Mesenchymal stem cell (in vitro differentiated cells and primary cell): ENCODE measurements at regions not wholly inside any gene's neighbourhood (a gene's known extent, or its start where the extent isn't known, plus 50 kb on each side); places are given as distances from the start of the nearest gene placed in this dataset.

Source experiments
- DNase-seq: peaks from one replicate; pipeline ENCODE4 v3.0.0-alpha.2; 2013
- H2AFZ ChIP-seq: one replicate; pipeline ENCODE4 v1.6.1; 2013; ENCODE audit warnings: low read depth, mild to moderate bottlenecking, control low read depth, inconsistent platforms, low read length, moderate library complexity
- H2AK5ac ChIP-seq: 2 replicates; pipeline ENCODE4 v1.6.1; 2013; ENCODE audit warnings: low read length, moderate library complexity, mild to moderate bottlenecking, inconsistent platforms; ENCODE audit not compliant: severe bottlenecking
- H2BK120ac ChIP-seq: one replicate; pipeline ENCODE4 v1.6.1; 2013; ENCODE audit warnings: low read depth, mild to moderate bottlenecking, inconsistent platforms, low read length, moderate library complexity
- H2BK12ac ChIP-seq, 2 experiments: one replicate each; pipeline ENCODE4 v1.6.1; 2013; ENCODE audit warnings: inconsistent platforms in 2 of 2, low read length in 2 of 2, mild to moderate bottlenecking in 2 of 2, moderate library complexity in 2 of 2, control low read depth in 1 of 2
- H2BK15ac ChIP-seq: one replicate; pipeline ENCODE4 v1.6.1; 2013; ENCODE audit warnings: mild to moderate bottlenecking, low read depth, inconsistent platforms; ENCODE audit not compliant: poor library complexity, severe bottlenecking
- H2BK5ac ChIP-seq: 2 replicates; pipeline ENCODE4 v1.6.1; 2013; ENCODE audit warnings: low read depth, mild to moderate bottlenecking, low read length, control low read depth, inconsistent platforms; ENCODE audit not compliant: poor library complexity, severe bottlenecking
- H3K14ac ChIP-seq, 2 experiments: one replicate each; pipeline ENCODE4 v1.6.1; 2013; ENCODE audit warnings: inconsistent platforms in 2 of 2, low read length in 2 of 2, control low read depth in 1 of 2, mild to moderate bottlenecking in 1 of 2, moderate library complexity in 1 of 2
- H3K18ac ChIP-seq, 2 experiments: one replicate each; pipeline ENCODE4 v1.6.1; 2013; ENCODE audit warnings: inconsistent platforms in 2 of 2, low read length in 2 of 2, control low read depth in 1 of 2, low read depth in 1 of 2, mild to moderate bottlenecking in 1 of 2
- H3K23ac ChIP-seq, 2 experiments: one replicate each; pipeline ENCODE4 v1.6.1; 2013; ENCODE audit warnings: inconsistent platforms in 2 of 2, low read length in 2 of 2, mild to moderate bottlenecking in 2 of 2, moderate library complexity in 2 of 2, control low read depth in 1 of 2
- H3K27ac ChIP-seq: 2 replicates; pipeline ENCODE4 v1.5.1; 2013; ENCODE audit warnings: mild to moderate bottlenecking, moderate library complexity, low read length, control low read depth, inconsistent platforms; ENCODE audit not compliant: poor library complexity, severe bottlenecking
- H3K27me3 ChIP-seq, 2 experiments: 2 replicates each; pipeline versions ENCODE4 v1.6.1 to v1.7.0; 2013; ENCODE audit warnings: low read length in 2 of 2, mild to moderate bottlenecking in 2 of 2, moderate library complexity in 2 of 2, control low read depth in 1 of 2, inconsistent platforms in 1 of 2; ENCODE audit not compliant: control insufficient read depth in 1 of 2, insufficient read depth in 1 of 2
- H3K36me3 ChIP-seq, 2 experiments: 2 replicates each; pipeline versions ENCODE4 v1.6.1 to v1.7.0; 2013; ENCODE audit warnings: low read length in 2 of 2, control low read depth in 1 of 2, inconsistent platforms in 1 of 2, low read depth in 1 of 2, mild to moderate bottlenecking in 1 of 2; ENCODE audit not compliant: insufficient read depth in 2 of 2, control insufficient read depth in 1 of 2
- H3K4ac ChIP-seq, 2 experiments: one replicate each; pipeline ENCODE4 v1.6.1; 2013; ENCODE audit warnings: inconsistent platforms in 2 of 2, low read length in 2 of 2, mild to moderate bottlenecking in 2 of 2, moderate library complexity in 2 of 2, control low read depth in 1 of 2, low read depth in 1 of 2
- H3K4me1 ChIP-seq: 2 replicates; pipeline ENCODE4 v1.6.1; 2013; ENCODE audit warnings: low read depth, low read length, control low read depth; ENCODE audit not compliant: control insufficient read depth, insufficient read depth
- H3K4me2 ChIP-seq: 2 replicates; pipeline ENCODE4 v1.6.1; 2013; ENCODE audit warnings: low read length, mild to moderate bottlenecking, inconsistent platforms; ENCODE audit not compliant: poor library complexity, severe bottlenecking
- H3K4me3 ChIP-seq, 2 experiments: 2 replicates each; pipeline versions ENCODE4 v1.5.1 to v1.7.0; 2013; ENCODE audit warnings: low read length in 2 of 2, mild to moderate bottlenecking in 2 of 2, control low read depth in 1 of 2, low read depth in 1 of 2; ENCODE audit not compliant: insufficient read depth in 1 of 2
- H3K79me1 ChIP-seq: replicated peaks from 2 replicates; pipeline ENCODE4 v1.6.1; 2013; ENCODE audit warnings: mild to moderate bottlenecking, control low read depth, low read length, inconsistent platforms; ENCODE audit not compliant: poor library complexity, severe bottlenecking
- H3K9ac ChIP-seq: 2 replicates; pipeline ENCODE4 v1.7.0; 2013; ENCODE audit warnings: mild to moderate bottlenecking, low read length, moderate library complexity
- H3K9me3 ChIP-seq: 2 replicates; pipeline ENCODE4 v1.7.0; 2013; ENCODE audit warnings: mild to moderate bottlenecking, low read length; ENCODE audit not compliant: control insufficient read depth
- H4K8ac ChIP-seq: one replicate; pipeline ENCODE4 v1.6.1; 2013; ENCODE audit warnings: inconsistent platforms, mild to moderate bottlenecking, low read length, moderate library complexity
- H4K91ac ChIP-seq: one replicate; pipeline ENCODE4 v1.6.1; 2013; ENCODE audit warnings: mild to moderate bottlenecking, low read length, inconsistent platforms
- WGBS: methylation state at CpG from one replicate; pipeline ENCODE4 v1.1.7; 2013; ENCODE audit warnings: mixed read lengths; 5-methylcytosine and 5-hydroxymethylcytosine counted together

GRCh38 chr4:79016878-79017277 is 77.6 kb upstream of the PAQR3 start:
- Histone ChIP-seq H2AFZ (no peak overlapping the region), H3K79me1 (no peaks in the 10 kb centered on the region), H4K8ac (no peak overlapping the region), H3K4ac (no peak overlapping the region), H3K4me3 (no peak overlapping the region), H3K36me3 (no peaks in the 10 kb centered on the region), H3K9ac (no peak overlapping the region), H2BK5ac (no peak overlapping the region), H3K9me3 (no peaks in the 10 kb centered on the region), H2AK5ac (no peak overlapping the region), H3K23ac (no peak overlapping the region), H3K27me3 (no peaks in the 10 kb centered on the region), H2BK120ac (no peak overlapping the region), H3K18ac (no peak overlapping the region), H3K27ac (no peak overlapping the region), H2BK15ac (no peak overlapping the region), H3K14ac (no peak overlapping the region), H4K91ac (no peak overlapping the region), H3K4me1 (no peaks in the 10 kb centered on the region), H3K4me2 (no peak overlapping the region), H2BK12ac (no peak overlapping the region)
- 86% methylated on average over 3 of the region's 3 CpGs for WGBS
- no peak for DNase-seq

GRCh38 chr4:79015411-79015810 is 76.2 kb upstream of the PAQR3 start:
- Histone ChIP-seq H3K79me1 (no peaks in the 10 kb centered on the region), H2AFZ (no peak overlapping the region), H4K91ac (no peak overlapping the region), H2BK15ac (no peak overlapping the region), H3K18ac (no peak overlapping the region), H3K9me3 (no peaks in the 10 kb centered on the region), H3K9ac (no peak overlapping the region), H3K27ac (no peak overlapping the region), H3K14ac (no peak overlapping the region), H3K27me3 (no peaks in the 10 kb centered on the region), H3K23ac (no peak overlapping the region), H2AK5ac (no peak overlapping the region), H2BK120ac (no peak overlapping the region), H4K8ac (no peak overlapping the region), H2BK5ac (no peak overlapping the region), H3K4me3 (no peak overlapping the region), H3K4ac (no peak overlapping the region), H3K4me2 (no peak overlapping the region), H2BK12ac (no peak overlapping the region), H3K36me3 (no peaks in the 10 kb centered on the region), H3K4me1 (no peaks in the 10 kb centered on the region)
- 87% methylated on average over 2 of the region's 2 CpGs for WGBS
- DNase-seq, result no peak

- no peaks in the 10 kb centered on the region for H3K79me1 ChIP-seq
- no peak overlapping the region for H4K8ac ChIP-seq
- no peak overlapping the region for H2AFZ ChIP-seq
- H3K27me3 ChIP-seq, result no peaks in the 10 kb centered on the region
- WGBS, result 88% methylated on average over 2 of the region's 3 CpGs
- H3K4me2 ChIP-seq, result no peak overlapping the region
- H2AK5ac ChIP-seq, result no peak overlapping the region
- DNase-seq, result no peak
- H3K36me3 ChIP-seq, result no peaks in the 10 kb centered on the region
- H3K23ac ChIP-seq, result no peak overlapping the region
- no peak overlapping the region for H3K4ac ChIP-seq
- H2BK5ac ChIP-seq, result no peak overlapping the region
- no peak overlapping the region for H3K18ac ChIP-seq
- H2BK15ac ChIP-seq, result no peak overlapping the region
- no peak overlapping the region for H3K4me3 ChIP-seq
- no peak overlapping the region for H4K91ac ChIP-seq
- H2BK120ac ChIP-seq, result no peak overlapping the region
- H3K14ac ChIP-seq, result no peak overlapping the region
- no peaks in the 10 kb centered on the region for H3K9me3 ChIP-seq
- H3K9ac ChIP-seq, result no peak overlapping the region
- H2BK12ac ChIP-seq, result no peak overlapping the region
- no peak overlapping the region for H3K27ac ChIP-seq
- no peaks in the 10 kb centered on the region for H3K4me1 ChIP-seq
These were observed 75.0 kb upstream of the PAQR3 start for GRCh38 chr4:79014230-79014629.

GRCh38 chr4:79013756-79014155 is 74.5 kb upstream of the PAQR3 start:
- Histone ChIP-seq H3K23ac (no peak overlapping the region), H3K9me3 (no peaks in the 10 kb centered on the region), H2AK5ac (no peak overlapping the region), H3K27me3 (no peaks in the 10 kb centered on the region), H2AFZ (no peak overlapping the region), H3K9ac (no peak overlapping the region), H3K14ac (no peak overlapping the region), H4K91ac (no peak overlapping the region), H2BK12ac (no peak overlapping the region), H3K4me3 (no peak overlapping the region), H2BK120ac (no peak overlapping the region), H3K79me1 (no peaks in the 10 kb centered on the region), H3K18ac (no peak overlapping the region), H4K8ac (no peak overlapping the region), H3K4me1 (no peaks in the 10 kb centered on the region), H3K4me2 (no peak overlapping the region), H3K36me3 (no peaks in the 10 kb centered on the region), H3K4ac (no peak overlapping the region), H2BK15ac (no peak overlapping the region), H3K27ac (no peak overlapping the region), H2BK5ac (no peak overlapping the region)
- no peak for DNase-seq
- WGBS, result 92% methylated on average over 1 of the region's 3 CpGs
